Immature natural killer cell (primary cell): ENCODE measurements at regions not wholly inside any gene's neighbourhood (a gene's known extent, or its start where the extent isn't known, plus 50 kb on each side); places are given as distances from the start of the nearest gene placed in this dataset.
"Not testable (repeated sequence)": the region's sequence is repeated elsewhere in the genome, so short reads cannot be mapped to it uniquely, and the experiment has no call there.

Experiments
- DNase-seq, 3 donors: peaks; one replicate each; pipeline ENCODE4 v3.0.0; 2022; ENCODE audit warnings: mixed read lengths in 1 of 3
- H3K27ac Mint-ChIP-seq, 6 donors: one replicate each; pipeline ENCODE4 v1.8.0; 2020; ENCODE audit warnings: mixed read lengths in 6 of 6, mild to moderate bottlenecking in 5 of 6, inconsistent platforms in 4 of 6, moderate library complexity in 3 of 6
- H3K27me3 Mint-ChIP-seq, 3 donors: one replicate each; pipeline ENCODE4 v1.8.0; 2020 to 2021; ENCODE audit warnings: low read depth in 3 of 3, mild to moderate bottlenecking in 3 of 3, mixed read lengths in 3 of 3, moderate library complexity in 3 of 3, inconsistent platforms in 1 of 3
- H3K36me3 Mint-ChIP-seq, 3 donors: one replicate each; pipeline ENCODE4 v1.8.0; 2020; ENCODE audit warnings: mixed read lengths in 3 of 3, inconsistent platforms in 2 of 3, mild to moderate bottlenecking in 2 of 3
- H3K4me1 Mint-ChIP-seq, 2 donors: one replicate each; pipeline ENCODE4 v1.8.0; 2020; ENCODE audit warnings: inconsistent platforms in 2 of 2, mild to moderate bottlenecking in 2 of 2, mixed read lengths in 2 of 2, moderate library complexity in 1 of 2
- H3K4me3 Mint-ChIP-seq, 5 donors: one replicate each; pipeline ENCODE4 v1.8.0; 2020; ENCODE audit warnings: mild to moderate bottlenecking in 5 of 5, mixed read lengths in 5 of 5, inconsistent platforms in 3 of 5, moderate library complexity in 3 of 5
- H3K9me3 Mint-ChIP-seq, 6 donors: one replicate each; pipeline ENCODE4 v1.8.0; 2020; ENCODE audit warnings: mild to moderate bottlenecking in 6 of 6, mixed read lengths in 6 of 6, inconsistent platforms in 4 of 6, moderate library complexity in 3 of 6

DNA sequence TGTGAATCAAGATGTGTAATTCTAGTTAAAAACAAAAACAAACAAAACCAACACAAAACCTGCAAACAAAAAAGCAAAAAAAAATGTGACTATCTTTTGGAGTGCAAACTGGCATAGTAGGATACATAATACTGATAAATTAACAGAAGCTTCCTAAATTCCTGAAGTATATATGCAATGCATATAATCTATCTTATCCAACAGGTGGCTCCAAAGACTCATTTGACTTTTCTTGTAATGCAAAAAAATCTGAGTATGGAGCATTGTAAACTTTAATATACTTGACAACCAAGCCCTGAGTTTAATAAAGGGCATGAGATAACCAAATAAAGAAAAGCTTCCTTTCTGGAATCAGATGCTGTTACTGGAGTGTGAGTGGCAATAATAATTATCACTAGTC lies 1003.6 kb downstream of the FSCB start:
- Mint-ChIP-seq H3K4me3 (no peak overlapping the region), H3K9me3 (peaks cover 4 to 32% (median 16%) of the 10 kb centered on the region in 6 donors), H3K4me1 (no peaks in the 10 kb centered on the region), H3K36me3 (no peaks in the 10 kb centered on the region), H3K27me3 (peaks cover 0 to 3% (median 0%) of the 10 kb centered on the region in 3 donors), H3K27ac (no peak overlapping the region)
- DNase-seq = no peak

DNA sequence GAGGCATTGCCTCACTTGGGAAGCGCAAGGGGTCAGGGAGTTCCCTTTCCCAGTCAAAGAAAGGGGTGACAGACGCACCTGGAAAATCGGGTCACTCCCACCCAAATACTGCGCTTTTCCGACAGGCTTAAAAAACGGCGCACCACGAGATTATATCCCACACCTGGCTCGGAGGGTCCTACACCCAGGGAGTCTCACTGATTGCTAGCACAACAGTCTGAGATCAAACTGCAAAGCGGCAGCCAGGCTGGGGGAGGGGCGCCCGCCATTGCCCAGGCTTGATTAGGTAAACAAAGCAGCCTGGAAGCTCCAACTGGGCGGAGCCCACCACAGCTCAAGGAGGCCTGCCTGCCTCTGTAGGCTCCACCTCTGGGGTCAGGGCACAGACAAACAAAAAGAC lies 1014.7 kb downstream of the FSCB start:
- H3K36me3 Mint-ChIP-seq, DNase-seq, H3K4me1 Mint-ChIP-seq, H3K27ac Mint-ChIP-seq, H3K27me3 Mint-ChIP-seq, H3K4me3 Mint-ChIP-seq: not testable (repeated sequence)
- peaks cover 5 to 12% (median 8%) of the 10 kb centered on the region in 6 donors for H3K9me3 Mint-ChIP-seq

- peaks cover 0 to 2% (median 2%) of the 10 kb centered on the region in 3 donors for H3K27me3 Mint-ChIP-seq
- H3K4me1 Mint-ChIP-seq = no peaks in the 10 kb centered on the region
- peaks cover 0 to 32% (median 8%) of the 10 kb centered on the region in 6 donors for H3K9me3 Mint-ChIP-seq
- H3K27ac Mint-ChIP-seq = no peak overlapping the region
- DNase-seq = no peak
- H3K36me3 Mint-ChIP-seq = no peaks in the 10 kb centered on the region
- no peak overlapping the region for H3K4me3 Mint-ChIP-seq
Observed at GRCh38 chr14:43483415-43483814, 1023.7 kb downstream of the FSCB start.

DNA sequence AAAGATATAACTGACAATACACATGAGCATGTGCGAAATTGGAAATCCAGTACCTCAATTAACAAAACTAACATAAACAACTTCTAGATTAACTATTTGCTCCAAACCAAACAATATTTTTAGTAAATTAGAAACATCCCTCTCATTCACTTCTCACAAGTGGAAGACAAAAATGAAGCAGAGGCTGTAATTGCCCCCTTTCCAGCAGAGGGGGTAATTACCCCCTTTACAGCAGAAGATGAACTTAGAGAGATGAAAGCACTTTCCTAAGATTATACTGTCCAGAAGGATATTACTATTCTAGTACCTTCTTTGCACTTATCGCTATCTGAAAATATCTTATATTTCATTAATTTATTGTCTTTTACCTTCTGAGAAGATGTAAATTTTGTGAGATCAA lies 1025.2 kb downstream of the FSCB start:
- H3K27me3 Mint-ChIP-seq = peaks cover 0 to 2% (median 2%) of the 10 kb centered on the region in 3 donors
- H3K27ac Mint-ChIP-seq = no peak overlapping the region
- no peaks in the 10 kb centered on the region for H3K36me3 Mint-ChIP-seq
- no peak for DNase-seq
- H3K9me3 Mint-ChIP-seq = peaks cover 3 to 34% (median 12%) of the 10 kb centered on the region in 6 donors
- no peak overlapping the region for H3K4me3 Mint-ChIP-seq
- H3K4me1 Mint-ChIP-seq = no peaks in the 10 kb centered on the region

DNA sequence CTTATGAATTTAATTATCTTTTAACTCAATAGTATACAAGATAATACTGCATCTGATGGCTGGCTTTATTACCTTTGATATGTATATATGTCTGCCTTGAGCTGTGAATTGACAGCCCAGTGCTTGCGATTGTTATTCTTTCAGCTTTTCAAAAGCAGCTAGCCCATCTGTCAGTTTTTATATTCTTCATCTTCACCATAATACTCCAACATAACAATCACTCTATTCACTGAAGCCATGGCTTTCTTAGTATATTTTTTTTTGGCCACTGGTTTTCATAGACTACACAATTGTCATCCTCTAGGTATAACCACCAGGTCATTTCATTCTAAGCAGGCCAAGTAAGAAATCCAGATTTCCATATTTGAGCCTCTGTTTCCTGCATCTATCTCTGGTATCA lies 1026.1 kb downstream of the FSCB start:
- no peak for DNase-seq
- Mint-ChIP-seq H3K36me3 (no peaks in the 10 kb centered on the region), H3K4me3 (no peak overlapping the region), H3K27me3 (peaks cover 0 to 2% (median 2%) of the 10 kb centered on the region in 3 donors), H3K9me3 (peaks cover 3 to 33% (median 12%) of the 10 kb centered on the region in 6 donors), H3K4me1 (no peaks in the 10 kb centered on the region), H3K27ac (no peak overlapping the region)

DNA sequence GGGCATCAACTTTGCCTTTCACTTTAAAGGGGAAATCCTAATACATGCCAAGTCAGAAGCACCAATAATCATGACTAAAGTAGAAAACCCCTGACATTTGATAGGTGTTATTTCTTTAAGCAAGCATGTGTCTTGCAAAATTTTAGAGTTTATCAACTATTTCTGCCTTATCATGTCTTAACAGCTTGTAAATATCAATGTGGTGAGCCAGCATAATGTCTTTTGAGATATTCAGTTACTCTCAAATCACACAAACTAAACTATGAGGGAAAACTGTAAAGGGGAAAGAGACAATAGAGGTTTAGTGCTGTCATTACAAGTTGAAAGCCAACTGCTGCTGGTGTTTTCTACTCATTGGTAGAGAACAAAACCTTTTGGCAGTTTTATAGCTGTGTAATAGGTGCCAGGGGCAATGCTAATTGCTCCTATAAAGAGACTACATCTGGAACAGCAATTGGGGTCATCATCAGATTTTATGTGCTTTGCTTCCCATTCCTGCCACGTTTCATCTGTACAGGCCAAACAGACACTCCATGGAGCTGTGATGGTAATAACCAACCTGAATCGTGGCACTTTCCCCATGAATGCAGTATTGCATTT lies 1027.4 kb downstream of the FSCB start:
- Mint-ChIP-seq H3K27ac (no peak overlapping the region), H3K36me3 (no peaks in the 10 kb centered on the region), H3K9me3 (peaks cover 3 to 32% (median 11%) of the 10 kb centered on the region in 6 donors)

DNA sequence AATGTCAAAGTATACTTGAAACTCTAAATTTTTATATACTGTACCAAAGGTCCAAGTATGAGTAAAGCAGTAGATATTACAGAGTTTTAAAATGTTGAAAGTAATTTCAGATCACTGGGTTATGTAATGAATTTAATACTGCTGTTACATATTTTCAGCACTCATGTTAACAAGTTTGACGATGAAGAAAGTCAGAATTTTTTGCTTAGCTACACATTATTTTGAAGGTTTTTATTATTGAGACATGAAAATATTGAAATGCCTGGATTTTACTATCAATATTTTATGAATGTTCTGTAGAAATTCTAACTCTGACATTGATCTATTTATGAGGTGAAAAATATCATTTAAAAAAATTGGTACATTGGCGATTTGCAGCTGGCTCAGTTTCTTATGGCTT lies 1030.3 kb downstream of the FSCB start:
- no peaks in the 10 kb centered on the region for H3K36me3 Mint-ChIP-seq
- no peaks in the 10 kb centered on the region for H3K27me3 Mint-ChIP-seq
- H3K4me1 Mint-ChIP-seq = no peaks in the 10 kb centered on the region
- no peak overlapping the region for H3K27ac Mint-ChIP-seq
- H3K9me3 Mint-ChIP-seq = peaks cover 3 to 28% (median 12%) of the 10 kb centered on the region in 6 donors
- H3K4me3 Mint-ChIP-seq = no peak overlapping the region
- DNase-seq = no peak

More for the DNA sequence above, 1027.4 kb downstream of the FSCB start:
- Mint-ChIP-seq H3K4me1 (no peaks in the 10 kb centered on the region), H3K4me3 (no peak overlapping the region), H3K27me3 (peaks cover 0 to 2% (median 2%) of the 10 kb centered on the region in 3 donors)
- DNase-seq = no peak

- no peaks in the 10 kb centered on the region for H3K4me1 Mint-ChIP-seq
- H3K9me3 Mint-ChIP-seq = peaks cover 3 to 35% (median 14%) of the 10 kb centered on the region in 6 donors
- H3K36me3 Mint-ChIP-seq = no peaks in the 10 kb centered on the region
- no peak for DNase-seq
- H3K27me3 Mint-ChIP-seq = no peaks in the 10 kb centered on the region
- no peak overlapping the region for H3K27ac Mint-ChIP-seq
- H3K4me3 Mint-ChIP-seq = no peak overlapping the region
Observed at GRCh38 chr14:43475757-43476156, 1031.3 kb downstream of the FSCB start.

DNA sequence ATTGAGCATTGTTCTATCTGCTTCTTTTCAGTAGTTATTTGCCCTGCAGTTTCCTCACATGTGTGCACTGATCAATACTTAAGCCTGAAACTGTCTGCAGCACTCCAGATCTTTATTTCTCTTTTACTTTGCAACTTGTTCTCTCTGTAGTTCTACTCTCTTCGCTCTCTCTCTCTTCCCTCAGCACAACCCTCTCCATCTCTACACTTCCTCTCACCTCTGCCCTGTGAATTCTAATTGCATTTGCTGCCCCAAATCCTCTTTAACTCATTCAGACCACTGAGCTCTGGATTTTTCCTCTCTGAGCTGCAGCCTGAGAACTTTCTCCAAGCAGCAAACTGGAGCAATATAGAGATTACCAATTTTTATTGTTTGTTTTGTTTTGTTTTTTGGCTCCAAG lies 1035.5 kb downstream of the FSCB start:
- DNase-seq = no peak
- no peaks in the 10 kb centered on the region for H3K4me1 Mint-ChIP-seq

DNA sequence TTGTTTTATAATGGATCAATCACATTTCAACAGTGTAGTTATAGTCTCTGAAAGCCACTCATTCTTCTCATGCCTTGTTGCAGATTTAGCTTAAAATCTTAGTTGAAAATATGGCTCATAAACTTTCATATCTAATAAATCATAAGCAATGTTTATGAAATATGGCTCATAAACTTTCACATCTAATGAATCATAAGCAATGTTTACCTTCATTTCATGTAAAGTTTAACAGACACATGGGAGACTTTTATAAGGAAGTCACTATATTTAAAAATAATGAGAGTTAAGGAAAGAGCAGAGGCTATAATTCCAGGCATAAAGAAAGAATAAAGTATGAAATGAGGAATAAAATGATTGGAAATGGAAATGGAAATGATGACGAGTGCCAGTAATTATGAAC lies 1042.1 kb downstream of the FSCB start:
- no peak for DNase-seq
- no peak overlapping the region for H3K27ac Mint-ChIP-seq
- no peak overlapping the region for H3K4me3 Mint-ChIP-seq
- peaks cover 0 to 2% (median 0%) of the 10 kb centered on the region in 3 donors for H3K27me3 Mint-ChIP-seq
- no peaks in the 10 kb centered on the region for H3K36me3 Mint-ChIP-seq
- peaks cover 4 to 32% (median 17%) of the 10 kb centered on the region in 6 donors for H3K9me3 Mint-ChIP-seq
- no peaks in the 10 kb centered on the region for H3K4me1 Mint-ChIP-seq

More for the DNA sequence above, 1035.5 kb downstream of the FSCB start:
- Mint-ChIP-seq H3K36me3 (no peaks in the 10 kb centered on the region), H3K4me3 (no peak overlapping the region), H3K27me3 (no peaks in the 10 kb centered on the region), H3K9me3 (peaks cover 3 to 26% (median 10%) of the 10 kb centered on the region in 6 donors), H3K27ac (no peak overlapping the region)

DNA sequence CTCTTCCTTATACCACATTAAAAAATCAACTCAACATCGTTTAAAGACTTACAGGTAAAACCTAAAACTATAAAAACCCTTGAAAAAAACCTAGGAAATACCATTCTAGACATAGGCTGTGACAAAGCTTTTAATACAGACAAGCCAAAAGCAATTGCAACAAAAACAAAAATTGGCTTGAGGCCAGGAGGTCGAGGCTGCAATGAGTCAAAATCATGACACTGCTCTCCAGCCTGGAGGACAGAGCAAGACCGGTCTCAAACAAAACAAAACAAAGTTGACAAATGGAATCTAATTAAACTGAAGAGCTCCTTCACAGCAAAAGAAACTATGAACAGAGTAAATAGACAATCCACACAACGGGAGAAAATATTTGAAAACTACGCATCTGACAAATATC lies 1057.8 kb downstream of the FSCB start:
- Mint-ChIP-seq H3K27me3 (peaks cover 0 to 2% (median 0%) of the 10 kb centered on the region in 3 donors), H3K36me3 (no peaks in the 10 kb centered on the region), H3K27ac (no peak overlapping the region), H3K4me3 (no peak overlapping the region), H3K9me3 (peaks cover 2 to 59% (median 27%) of the 10 kb centered on the region in 6 donors), H3K4me1 (no peaks in the 10 kb centered on the region)
- no peak for DNase-seq

DNA sequence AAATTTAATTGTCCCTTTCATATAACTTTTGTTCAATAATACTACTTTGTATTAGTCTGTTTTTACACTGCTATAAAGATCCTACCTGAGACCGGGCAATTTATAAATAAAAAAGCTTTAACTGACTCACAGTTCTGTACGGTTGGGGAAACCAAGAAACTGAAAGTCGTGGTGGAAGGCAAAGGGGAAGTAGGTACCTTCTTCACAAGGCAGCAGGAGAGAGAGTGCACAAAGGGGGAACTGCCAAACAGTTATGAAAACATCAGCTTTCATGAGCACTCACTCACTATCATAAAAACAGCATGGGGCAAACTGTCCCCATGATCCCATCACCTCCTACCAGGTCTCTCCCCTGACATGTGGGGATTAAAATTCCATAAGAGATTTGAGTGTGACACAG lies 1069.0 kb downstream of the FSCB start:
- H3K4me1 Mint-ChIP-seq = no peaks in the 10 kb centered on the region
- peaks cover 0 to 1% (median 0%) of the 10 kb centered on the region in 3 donors for H3K27me3 Mint-ChIP-seq
- H3K4me3 Mint-ChIP-seq = no peak overlapping the region
- H3K36me3 Mint-ChIP-seq = no peaks in the 10 kb centered on the region
- peaks cover 3 to 52% (median 32%) of the 10 kb centered on the region in 6 donors for H3K9me3 Mint-ChIP-seq
- H3K27ac Mint-ChIP-seq = no peak overlapping the region
- DNase-seq = no peak

DNA sequence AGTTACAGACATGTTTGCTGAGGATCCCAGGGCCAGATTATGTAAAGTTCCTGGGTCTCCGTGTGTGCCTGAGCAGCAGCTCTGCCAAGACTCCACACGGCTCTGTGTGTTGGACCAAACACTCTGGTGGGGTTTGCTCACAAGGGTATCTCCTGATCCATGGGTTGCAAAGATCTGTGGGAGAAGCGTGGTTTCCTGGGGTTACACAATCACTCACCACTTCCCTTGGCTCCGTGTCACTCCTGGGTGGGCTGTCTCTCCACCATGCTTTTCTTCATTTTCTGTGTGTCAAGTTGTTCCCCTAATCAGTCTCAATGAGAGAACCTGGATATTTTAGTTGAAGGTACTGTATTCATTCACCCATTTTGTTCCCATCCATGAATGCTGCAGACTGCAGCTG lies 1088.8 kb downstream of the FSCB start:
- no peak for DNase-seq
- no peak overlapping the region for H3K4me3 Mint-ChIP-seq
- peaks cover 12 to 50% (median 34%) of the 10 kb centered on the region in 6 donors for H3K9me3 Mint-ChIP-seq
- no peaks in the 10 kb centered on the region for H3K36me3 Mint-ChIP-seq
- no peaks in the 10 kb centered on the region for H3K27me3 Mint-ChIP-seq
- H3K4me1 Mint-ChIP-seq = no peaks in the 10 kb centered on the region
- H3K27ac Mint-ChIP-seq = no peak overlapping the region

DNA sequence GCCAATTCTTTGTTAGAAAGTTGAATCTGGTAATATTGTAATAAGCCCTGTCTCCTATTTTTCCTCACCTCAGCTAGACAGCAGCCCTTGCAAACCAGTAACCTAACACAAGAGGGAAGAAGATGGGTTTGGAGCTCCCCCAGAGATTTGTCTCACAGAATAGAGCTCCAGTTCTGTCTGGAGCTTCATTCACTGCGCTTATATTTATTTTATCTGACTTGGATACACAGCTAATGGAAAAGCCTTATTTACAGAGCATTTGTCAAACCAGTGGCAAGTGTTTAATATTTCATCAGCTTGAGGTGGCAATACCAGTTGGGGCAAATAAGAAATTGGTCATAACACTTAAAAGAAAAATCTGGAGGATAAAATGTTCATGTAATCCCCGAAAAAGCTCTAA lies 1094.0 kb downstream of the FSCB start:
- no peak overlapping the region for H3K4me3 Mint-ChIP-seq
- peaks cover 0 to 2% (median 0%) of the 10 kb centered on the region in 3 donors for H3K27me3 Mint-ChIP-seq
- no peaks in the 10 kb centered on the region for H3K36me3 Mint-ChIP-seq
- DNase-seq = no peak
- no peak overlapping the region for H3K27ac Mint-ChIP-seq
- H3K9me3 Mint-ChIP-seq = peaks cover 12 to 35% (median 19%) of the 10 kb centered on the region in 6 donors
- H3K4me1 Mint-ChIP-seq = no peaks in the 10 kb centered on the region

- no peaks in the 10 kb centered on the region for H3K36me3 Mint-ChIP-seq
- DNase-seq = no peak
- H3K4me1 Mint-ChIP-seq = no peaks in the 10 kb centered on the region
Observed at GRCh38 chr14:43411841-43412240, 1095.2 kb downstream of the FSCB start.

More at GRCh38 chr14:43411841-43412240, 1095.2 kb downstream of the FSCB start:
- H3K27ac Mint-ChIP-seq = no peak overlapping the region
- peaks cover 0 to 2% (median 0%) of the 10 kb centered on the region in 3 donors for H3K27me3 Mint-ChIP-seq
- H3K4me3 Mint-ChIP-seq = no peak overlapping the region
- H3K9me3 Mint-ChIP-seq = peaks cover 15 to 30% (median 16%) of the 10 kb centered on the region in 6 donors
